HCT116 (cell line): ENCODE measurements at regions not wholly inside any gene's neighbourhood (a gene's known extent, or its start where the extent isn't known, plus 50 kb on each side); places are given as distances from the start of the nearest gene placed in this dataset.

Experiments
- ATAC-seq: fragments of 200-7000 bp; cut with Tn5 transposase; 2 replicates; pipeline ENCODE4 v1.9.1; 2020; ENCODE audit warnings: mild to moderate bottlenecking, moderate library complexity
- BruUV-seq: library from RNA; stranded (reverse); fragments of 400-500 nt; replicated peaks from 2 replicates; lab custom pipeline; 2021; lab: Mats Ljungman, UMichigan
- CTCF ChIA-PET: fragments of 300-600 bp; sonication (Branson Sonifier 250); formaldehyde crosslinking; loops from one replicate; lab custom pipeline; 2021; ENCODE audit warnings: antibody characterized with exemption; lab: Charles Lee
- POLR2A ChIA-PET: fragments of 300-600, 350-600 bp; sonication (Branson Sonifier 250); formaldehyde crosslinking; loops from one replicate; lab custom pipeline; 2021; ENCODE audit warnings: antibody characterized with exemption; lab: Charles Lee
- RAD21 ChIA-PET, 2 experiments: fragments of 300-600 bp; sonication (Branson Sonifier 250); formaldehyde crosslinking; loops; one replicate each; lab custom pipeline; 2023; ENCODE audit warnings: low total read pairs in 2 of 2; ENCODE audit not compliant: uncharacterized antibody in 2 of 2, unreplicated experiment in 2 of 2, low non-redundant PET in 1 of 2; lab: Charles Lee
- DNase-seq: peaks from one replicate; pipeline ENCODE4 v3.0.0-alpha.2; 2010; ENCODE audit warnings: low read depth, low spot score
- H2AFZ ChIP-seq: fragments of 200-600 bp; shearing (Covaris generic), sonication (generic); 2 replicates; pipeline ENCODE4 v1.6.1; 2017; ENCODE audit warnings: low read depth, mixed run types, mixed read lengths, antibody characterized with exemption, low read length; ENCODE audit not compliant: poor library complexity, severe bottlenecking
- H3K27ac ChIP-seq: 2 replicates; pipeline ENCODE4 v1.5.1; 2012; ENCODE audit warnings: low read depth, low read length
- H3K27me3 ChIP-seq: fragments of 200-600 bp; sonication (generic); 2 replicates; pipeline ENCODE4 v1.6.1; 2016; ENCODE audit warnings: mixed run types, low read length, mixed read lengths; ENCODE audit not compliant: insufficient read depth
- H3K36me3 ChIP-seq, 2 experiments: fragments of 200-500 bp in 1 of 2; fragments of 200-600 bp in 1 of 2; sonication (Bioruptor generic) in 1 of 2; sonication (generic) in 1 of 2; 2 replicates each; pipeline versions ENCODE4 v1.5.1 to v1.6.1; 2014 to 2016; ENCODE audit warnings: low read length in 2 of 2, inconsistent platforms in 1 of 2, mixed read lengths in 1 of 2, mixed run types in 1 of 2; ENCODE audit not compliant: insufficient read depth in 2 of 2, control insufficient read depth in 1 of 2
- H3K4me1 ChIP-seq, 2 experiments: fragments of 200-600 bp in 1 of 2; sonication (generic) in 1 of 2; 2 replicates each; pipeline versions ENCODE4 v1.5.1 to v1.6.1; 2012 to 2017; ENCODE audit warnings: low read length in 2 of 2, inconsistent platforms in 1 of 2, mild to moderate bottlenecking in 1 of 2, mixed read lengths in 1 of 2, mixed run types in 1 of 2, moderate library complexity in 1 of 2; ENCODE audit not compliant: insufficient read depth in 2 of 2, control insufficient read depth in 1 of 2
- H3K4me2 ChIP-seq: fragments of 200-600 bp; sonication (generic); 2 replicates; pipeline ENCODE4 v1.6.1; 2017; ENCODE audit warnings: mixed run types, low read length, mixed read lengths
- H3K4me3 ChIP-seq, 2 experiments: fragments of 200-600 bp in 1 of 2; sonication (generic) in 1 of 2; replicated peaks in 1 of 2; 2 replicates each; pipeline ENCODE4 v1.5.1; 2011 to 2016; ENCODE audit warnings: low read length in 2 of 2, control low read depth in 1 of 2, low read depth in 1 of 2, mild to moderate bottlenecking in 1 of 2, mixed read lengths in 1 of 2, mixed run types in 1 of 2
- H3K79me2 ChIP-seq: fragments of 200-600 bp; sonication (generic); 2 replicates; pipeline ENCODE4 v1.6.1; 2017; ENCODE audit warnings: mild to moderate bottlenecking, mixed run types, low read length, moderate library complexity, mixed read lengths; ENCODE audit not compliant: insufficient read depth
- H3K9ac ChIP-seq: fragments of 200-600 bp; sonication (generic); 2 replicates; pipeline ENCODE4 v1.6.1; 2016; ENCODE audit warnings: low read length, mixed read lengths
- H3K9me2 ChIP-seq: fragments of 200-600 bp; sonication (generic), shearing (Covaris generic); 2 replicates; pipeline ENCODE4 v1.6.1; 2017; ENCODE audit warnings: mixed run types, mild to moderate bottlenecking, moderate library complexity; ENCODE audit not compliant: insufficient read depth
- H3K9me3 ChIP-seq, 2 experiments: fragments of 200-500 bp in 1 of 2; fragments of 200-600 bp in 1 of 2; sonication (Bioruptor generic) in 1 of 2; sonication (generic) in 1 of 2; 2 replicates each; pipeline ENCODE4 v1.6.1; 2014 to 2017; ENCODE audit warnings: low read length in 2 of 2, mixed read lengths in 2 of 2, inconsistent platforms in 1 of 2, low read depth in 1 of 2, mild to moderate bottlenecking in 1 of 2, mixed run types in 1 of 2, moderate library complexity in 1 of 2; ENCODE audit not compliant: control insufficient read depth in 1 of 2, insufficient read depth in 1 of 2
- H4K20me1 ChIP-seq: fragments of 200-600 bp; sonication (generic), shearing (Covaris generic); 2 replicates; pipeline ENCODE4 v1.6.1; 2017; ENCODE audit warnings: mixed run types, mild to moderate bottlenecking, moderate library complexity; ENCODE audit not compliant: insufficient read depth
- CBX3 ChIP-seq: IDR thresholded peaks from 2 replicates; pipeline ENCODE4 v1.6.1; 2012; ENCODE audit warnings: low read depth
- CEBPB ChIP-seq: IDR thresholded peaks from 2 replicates; pipeline ENCODE4 v1.6.1; 2012; ENCODE audit warnings: low read depth
- EGR1 ChIP-seq: IDR thresholded peaks from 2 replicates; pipeline ENCODE4 v1.6.1; 2012; ENCODE audit warnings: low read depth
- EZH2 ChIP-seq: fragments of 200-600 bp; sonication (generic); IDR thresholded peaks from 2 replicates; pipeline ENCODE4 v1.6.1; 2017; ENCODE audit warnings: antibody characterized with exemption, mixed run types
- EZH2phosphoT487 ChIP-seq: fragments of 200-600 bp; IDR thresholded peaks from 2 replicates; pipeline ENCODE4 v1.6.1; 2018; ENCODE audit warnings: antibody characterized with exemption, borderline replicate concordance
- FOSL1 ChIP-seq: IDR thresholded peaks from 2 replicates; pipeline ENCODE4 v1.6.1; 2012; ENCODE audit warnings: low read depth
- POLR2A ChIP-seq: IDR thresholded peaks from 2 replicates; pipeline ENCODE4 v1.7.0; 2011; ENCODE audit warnings: borderline replicate concordance; ENCODE audit not compliant: insufficient read depth, insufficient read length; ENCODE audit errors: extremely low read depth
- POLR2AphosphoS5 ChIP-seq: IDR thresholded peaks from 2 replicates; pipeline ENCODE4 v1.6.1; 2011; ENCODE audit warnings: mild to moderate bottlenecking, low read depth, low read length, moderate library complexity
- TCF7L2 ChIP-seq: IDR thresholded peaks from 2 replicates; pipeline ENCODE4 v1.7.0; 2011; ENCODE audit warnings: borderline replicate concordance, inconsistent platforms; ENCODE audit not compliant: insufficient read depth, insufficient read length; ENCODE audit errors: extremely low read depth
- YY1 ChIP-seq: IDR thresholded peaks from 2 replicates; pipeline ENCODE4 v1.6.1; 2011; ENCODE audit warnings: low read length, low read depth, moderate library complexity, mild to moderate bottlenecking; ENCODE audit not compliant: insufficient replicate concordance; ENCODE audit errors: extremely low read depth
- ZFX ChIP-seq: fragments of 450-650 bp; IDR thresholded peaks from 2 replicates; pipeline ENCODE4 v1.6.1; 2017
- intact Hi-C: fragments of 100-400 bp; cut with micrococcal nuclease; formaldehyde crosslinking; loops from 2 replicates; pipeline ENCODE4 v1.10.0; 2022
- TF ChIP-seq, protein P1 (sequence below): IDR thresholded peaks from 2 replicates; pipeline ENCODE4 v1.6.1; 2011; ENCODE audit warnings: mild to moderate bottlenecking, low read length, moderate library complexity; ENCODE audit not compliant: insufficient replicate concordance; ENCODE audit errors: extremely low read depth
- TF ChIP-seq, protein P2 (sequence below): IDR thresholded peaks from 2 replicates; pipeline ENCODE4 v1.6.1; 2012
- TF ChIP-seq, protein P3 (sequence below): IDR thresholded peaks from 2 replicates; pipeline ENCODE4 v1.6.1; 2012
- TF ChIP-seq, protein P4 (sequence below): IDR thresholded peaks from 2 replicates; pipeline ENCODE4 v1.6.1; 2012; ENCODE audit warnings: low read depth

DNA sequence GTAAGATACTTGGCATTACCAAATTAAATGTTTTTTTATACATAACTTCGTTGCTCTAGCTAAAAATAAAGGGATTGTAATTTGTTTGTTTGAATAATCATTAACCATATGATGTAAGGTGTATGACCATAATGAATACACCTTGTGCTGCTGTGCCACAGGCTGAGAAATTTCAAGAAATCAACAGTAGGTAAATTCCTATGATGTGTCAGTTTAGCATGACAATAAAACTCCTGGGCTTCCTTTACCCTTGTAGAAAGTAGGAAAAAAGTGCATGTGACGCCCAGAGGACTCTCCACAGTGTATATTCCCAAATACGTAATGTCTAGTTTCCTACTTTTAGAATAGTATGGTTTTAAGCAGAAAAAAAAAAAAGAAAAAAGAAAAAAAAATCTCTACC lies 208.1 kb downstream of the SATB1 start:
- BruUV-seq: no TSS peak
- Histone ChIP-seq H3K27me3 (no peaks in the 10 kb centered on the region), H3K9me3 (no peaks in the 10 kb centered on the region), H2AFZ (no peak overlapping the region), H3K4me2 (no peak overlapping the region), H3K9ac (no peak overlapping the region), H3K4me3 (no peak overlapping the region), H4K20me1 (no peaks in the 10 kb centered on the region), H3K36me3 (no peaks in the 10 kb centered on the region), H3K9me2 (no peaks in the 10 kb centered on the region), H3K79me2 (no peaks in the 10 kb centered on the region)
- intact Hi-C loops: no loop called here
- DNase-seq (no peak), ATAC-seq (no peak)
- TF ChIP-seq, protein P1, sequence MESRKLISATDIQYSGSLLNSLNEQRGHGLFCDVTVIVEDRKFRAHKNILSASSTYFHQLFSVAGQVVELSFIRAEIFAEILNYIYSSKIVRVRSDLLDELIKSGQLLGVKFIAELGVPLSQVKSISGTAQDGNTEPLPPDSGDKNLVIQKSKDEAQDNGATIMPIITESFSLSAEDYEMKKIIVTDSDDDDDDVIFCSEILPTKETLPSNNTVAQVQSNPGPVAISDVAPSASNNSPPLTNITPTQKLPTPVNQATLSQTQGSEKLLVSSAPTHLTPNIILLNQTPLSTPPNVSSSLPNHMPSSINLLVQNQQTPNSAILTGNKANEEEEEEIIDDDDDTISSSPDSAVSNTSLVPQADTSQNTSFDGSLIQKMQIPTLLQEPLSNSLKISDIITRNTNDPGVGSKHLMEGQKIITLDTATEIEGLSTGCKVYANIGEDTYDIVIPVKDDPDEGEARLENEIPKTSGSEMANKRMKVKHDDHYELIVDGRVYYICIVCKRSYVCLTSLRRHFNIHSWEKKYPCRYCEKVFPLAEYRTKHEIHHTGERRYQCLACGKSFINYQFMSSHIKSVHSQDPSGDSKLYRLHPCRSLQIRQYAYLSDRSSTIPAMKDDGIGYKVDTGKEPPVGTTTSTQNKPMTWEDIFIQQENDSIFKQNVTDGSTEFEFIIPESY: no peak
- no peak for TF ChIP-seq ZFX
- no peak for TF ChIP-seq POLR2A
- TF ChIP-seq CEBPB: no peak
- TF ChIP-seq EZH2: no peak
- TF ChIP-seq, protein P2, sequence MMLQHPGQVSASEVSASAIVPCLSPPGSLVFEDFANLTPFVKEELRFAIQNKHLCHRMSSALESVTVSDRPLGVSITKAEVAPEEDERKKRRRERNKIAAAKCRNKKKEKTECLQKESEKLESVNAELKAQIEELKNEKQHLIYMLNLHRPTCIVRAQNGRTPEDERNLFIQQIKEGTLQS: no peak
- TF ChIP-seq YY1: no peak
- TF ChIP-seq, protein P3, sequence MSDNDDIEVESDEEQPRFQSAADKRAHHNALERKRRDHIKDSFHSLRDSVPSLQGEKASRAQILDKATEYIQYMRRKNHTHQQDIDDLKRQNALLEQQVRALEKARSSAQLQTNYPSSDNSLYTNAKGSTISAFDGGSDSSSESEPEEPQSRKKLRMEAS: no peak
- no peak for TF ChIP-seq EZH2phosphoT487
- no peak for TF ChIP-seq TCF7L2
- TF ChIP-seq EGR1: no peak
- no peak for TF ChIP-seq FOSL1
- TF ChIP-seq, protein P4, sequence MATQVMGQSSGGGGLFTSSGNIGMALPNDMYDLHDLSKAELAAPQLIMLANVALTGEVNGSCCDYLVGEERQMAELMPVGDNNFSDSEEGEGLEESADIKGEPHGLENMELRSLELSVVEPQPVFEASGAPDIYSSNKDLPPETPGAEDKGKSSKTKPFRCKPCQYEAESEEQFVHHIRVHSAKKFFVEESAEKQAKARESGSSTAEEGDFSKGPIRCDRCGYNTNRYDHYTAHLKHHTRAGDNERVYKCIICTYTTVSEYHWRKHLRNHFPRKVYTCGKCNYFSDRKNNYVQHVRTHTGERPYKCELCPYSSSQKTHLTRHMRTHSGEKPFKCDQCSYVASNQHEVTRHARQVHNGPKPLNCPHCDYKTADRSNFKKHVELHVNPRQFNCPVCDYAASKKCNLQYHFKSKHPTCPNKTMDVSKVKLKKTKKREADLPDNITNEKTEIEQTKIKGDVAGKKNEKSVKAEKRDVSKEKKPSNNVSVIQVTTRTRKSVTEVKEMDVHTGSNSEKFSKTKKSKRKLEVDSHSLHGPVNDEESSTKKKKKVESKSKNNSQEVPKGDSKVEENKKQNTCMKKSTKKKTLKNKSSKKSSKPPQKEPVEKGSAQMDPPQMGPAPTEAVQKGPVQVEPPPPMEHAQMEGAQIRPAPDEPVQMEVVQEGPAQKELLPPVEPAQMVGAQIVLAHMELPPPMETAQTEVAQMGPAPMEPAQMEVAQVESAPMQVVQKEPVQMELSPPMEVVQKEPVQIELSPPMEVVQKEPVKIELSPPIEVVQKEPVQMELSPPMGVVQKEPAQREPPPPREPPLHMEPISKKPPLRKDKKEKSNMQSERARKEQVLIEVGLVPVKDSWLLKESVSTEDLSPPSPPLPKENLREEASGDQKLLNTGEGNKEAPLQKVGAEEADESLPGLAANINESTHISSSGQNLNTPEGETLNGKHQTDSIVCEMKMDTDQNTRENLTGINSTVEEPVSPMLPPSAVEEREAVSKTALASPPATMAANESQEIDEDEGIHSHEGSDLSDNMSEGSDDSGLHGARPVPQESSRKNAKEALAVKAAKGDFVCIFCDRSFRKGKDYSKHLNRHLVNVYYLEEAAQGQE: no peak
- TF ChIP-seq CBX3: no peak
- TF ChIP-seq POLR2AphosphoS5: no peak
- TF ChIP-seq, all 23 proteins: peak for 0
- ChIA-PET CTCF (no interaction called here), RAD21 (no interaction called here), POLR2A (no interaction called here)
- Histone ChIP-seq H3K4me1 (no peaks in the 10 kb centered on the region), H3K27ac (no peak overlapping the region)
